Renal cortex interstitium (tissue), 11 donors: ENCODE measurements at regions not wholly inside any gene's neighbourhood (a gene's known extent, or its start where the extent isn't known, plus 50 kb on each side); places are given as distances from the start of the nearest gene placed in this dataset.

ENCODE experiments used
- DNase-seq, 11 donors: peaks; one replicate each; pipeline ENCODE4 v3.0.0-alpha.2; 2013; ENCODE audit warnings: low read depth in 9 of 11, low spot score in 4 of 11; ENCODE audit errors: extremely low read depth in 1 of 11

DNA sequence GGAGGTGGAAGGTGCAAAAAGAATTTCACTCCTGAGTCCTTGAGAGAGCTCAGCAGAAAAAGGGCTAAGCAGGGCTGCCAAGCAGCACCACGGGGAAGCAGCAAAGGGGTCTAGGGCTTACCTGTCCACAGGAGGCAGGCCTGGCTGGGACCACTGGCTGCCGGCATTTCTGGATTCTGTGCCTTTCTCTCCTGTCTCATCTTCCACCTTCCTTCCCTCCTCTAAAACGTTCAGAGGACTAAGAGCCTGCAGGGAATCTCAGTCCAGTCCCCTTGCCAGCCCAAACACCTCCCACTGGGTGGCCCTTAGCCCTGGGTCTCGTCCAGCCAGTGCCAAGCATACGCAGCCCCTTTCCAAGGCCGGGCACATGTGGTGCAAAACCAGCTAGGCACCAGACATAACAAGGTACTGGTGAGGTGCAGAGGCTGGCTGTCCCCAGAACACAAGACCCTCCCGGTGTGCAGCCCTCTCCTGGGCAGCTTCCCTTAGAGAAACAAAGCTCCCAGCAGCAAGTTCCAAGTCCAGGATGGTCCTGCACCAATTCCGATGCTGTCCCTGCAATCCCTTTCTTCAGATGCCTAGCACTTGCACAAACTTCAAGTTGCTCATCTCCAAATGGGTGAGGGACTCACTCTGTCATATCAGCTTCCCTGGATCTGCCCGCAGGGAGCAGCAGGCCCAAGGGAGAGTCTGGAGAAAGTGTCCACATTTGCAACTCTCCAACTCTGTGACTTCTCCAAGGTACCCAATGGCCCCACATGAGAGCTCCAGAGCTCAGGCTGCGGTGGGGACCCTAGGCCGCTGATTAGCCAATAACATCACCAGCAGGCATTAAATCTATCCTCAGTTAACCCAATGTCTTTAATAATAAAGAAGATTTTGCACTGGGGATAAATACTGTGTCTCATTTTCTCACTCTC, 126.3 kb downstream of the C5orf15 start:
- DNase-seq = no peak

GRCh38 chr5:133840168-133840567, 128.3 kb downstream of the C5orf15 start:
- DNase-seq = no peak

DNA sequence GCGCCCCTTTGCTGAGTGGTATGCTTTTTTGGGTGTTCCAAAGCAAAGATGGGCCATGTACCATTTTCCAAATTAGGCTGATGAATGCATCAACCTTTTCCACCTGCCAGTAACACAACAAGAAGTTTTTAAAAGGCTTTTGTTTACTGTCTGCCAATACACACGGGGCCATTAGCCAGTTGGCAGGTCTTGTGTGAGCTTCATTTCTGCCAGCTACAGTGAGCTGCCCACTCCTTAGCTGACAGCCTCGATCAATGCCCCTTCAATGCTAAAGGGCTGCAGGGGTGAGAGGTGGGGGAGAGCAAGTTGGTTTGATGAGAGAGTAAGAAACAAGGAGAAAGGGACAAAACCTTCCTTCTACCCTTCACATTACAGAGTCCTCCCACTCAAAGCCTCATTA, 128.7 kb downstream of the C5orf15 start:
- no peak for DNase-seq

GRCh38 chr5:133839090-133839489, 129.3 kb downstream of the C5orf15 start:
- no peak for DNase-seq

DNA sequence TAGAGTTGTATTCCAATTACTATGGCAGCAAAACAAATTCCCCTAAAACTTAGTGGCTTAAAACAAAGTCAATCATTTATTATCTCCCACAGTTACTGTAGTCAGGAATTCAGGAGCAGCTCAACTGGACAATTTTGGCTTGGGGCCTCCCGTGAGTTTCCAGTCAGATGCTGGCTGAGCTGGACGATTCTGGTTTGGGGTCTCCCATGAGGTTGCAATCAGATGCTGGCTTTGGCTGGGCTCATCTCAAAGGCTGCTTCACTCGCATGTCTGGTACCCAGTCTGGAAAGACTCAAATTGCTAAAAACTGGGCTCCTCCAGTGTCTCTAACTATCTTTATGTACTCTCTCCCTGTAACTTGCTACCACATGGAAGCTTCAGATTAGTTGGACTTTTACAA, 130.1 kb downstream of the C5orf15 start:
- DNase-seq = no peak

GRCh38 chr5:133831491-133832224, 136.8 kb downstream of the C5orf15 start:
- DNase-seq = no peak

DNA sequence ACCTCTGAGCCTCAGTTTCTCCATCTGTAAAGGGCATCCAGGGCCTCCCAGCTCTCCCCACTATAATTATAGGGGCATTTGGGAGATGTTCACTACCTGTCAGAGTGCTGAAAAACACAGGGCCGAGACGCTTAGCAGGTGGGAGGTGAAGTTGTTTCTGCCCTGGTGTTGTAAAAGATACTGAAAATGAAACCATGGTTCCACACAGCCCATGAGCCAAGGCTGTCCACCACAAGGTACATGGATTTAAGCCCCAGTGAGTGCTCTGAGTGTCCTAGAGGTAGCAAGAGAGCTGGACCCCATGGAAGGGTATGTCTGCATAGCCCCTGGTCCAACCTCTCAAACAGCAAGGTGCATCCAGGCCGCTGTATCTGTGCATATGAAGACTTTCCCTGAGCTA, 137.5 kb downstream of the C5orf15 start:
- no peak for DNase-seq

- DNase-seq = no peak
Measured at GRCh38 chr5:133830281-133830680, 138.1 kb downstream of the C5orf15 start.

GRCh38 chr5:133829786-133830185, 138.6 kb downstream of the C5orf15 start:
- no peak for DNase-seq

GRCh38 chr5:133828722-133829121, 139.7 kb downstream of the C5orf15 start:
- no peak for DNase-seq

DNA sequence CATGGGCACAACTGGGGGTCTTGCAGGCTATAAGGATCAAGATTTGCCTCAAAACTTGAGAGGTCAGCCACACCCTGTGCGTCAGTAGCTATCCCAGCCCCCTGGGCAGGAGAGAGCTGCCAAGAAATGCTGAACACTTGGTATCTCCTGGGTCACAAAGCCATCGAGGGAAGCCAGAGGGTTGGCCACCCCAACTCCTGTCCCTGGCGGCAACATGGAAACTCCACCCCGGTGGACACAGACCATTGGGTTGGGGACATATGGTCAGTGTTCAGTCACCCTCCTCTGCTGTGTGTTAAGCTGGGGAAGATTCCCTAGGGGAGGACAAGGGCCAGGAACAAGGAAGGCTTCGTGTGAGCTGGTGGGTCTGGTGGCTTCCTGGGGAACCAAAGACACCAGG, 140.6 kb downstream of the C5orf15 start:
- no peak for DNase-seq

DNA sequence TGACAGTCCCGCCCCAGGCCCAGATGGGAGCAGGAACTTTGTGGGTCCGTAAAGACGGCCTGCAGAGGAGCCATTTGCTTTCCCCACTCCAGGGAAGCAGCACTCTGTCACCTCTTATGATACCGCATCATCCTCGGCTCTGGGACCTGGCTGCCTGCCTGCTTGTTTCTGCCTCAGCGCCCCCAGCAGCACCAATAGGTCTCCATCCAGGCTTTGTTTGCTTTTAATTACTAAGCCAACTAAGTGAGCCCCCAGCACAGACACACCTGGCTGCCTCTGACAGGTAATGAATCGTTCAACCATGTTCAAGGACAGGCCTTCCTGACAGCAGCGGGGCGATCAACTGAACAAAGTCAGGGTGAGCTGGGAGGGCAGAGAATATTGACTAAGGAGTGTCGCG, 141.4 kb downstream of the C5orf15 start:
- DNase-seq = peak in 3 of 11 donors; percentile 57 to 64 (median 58)

DNA sequence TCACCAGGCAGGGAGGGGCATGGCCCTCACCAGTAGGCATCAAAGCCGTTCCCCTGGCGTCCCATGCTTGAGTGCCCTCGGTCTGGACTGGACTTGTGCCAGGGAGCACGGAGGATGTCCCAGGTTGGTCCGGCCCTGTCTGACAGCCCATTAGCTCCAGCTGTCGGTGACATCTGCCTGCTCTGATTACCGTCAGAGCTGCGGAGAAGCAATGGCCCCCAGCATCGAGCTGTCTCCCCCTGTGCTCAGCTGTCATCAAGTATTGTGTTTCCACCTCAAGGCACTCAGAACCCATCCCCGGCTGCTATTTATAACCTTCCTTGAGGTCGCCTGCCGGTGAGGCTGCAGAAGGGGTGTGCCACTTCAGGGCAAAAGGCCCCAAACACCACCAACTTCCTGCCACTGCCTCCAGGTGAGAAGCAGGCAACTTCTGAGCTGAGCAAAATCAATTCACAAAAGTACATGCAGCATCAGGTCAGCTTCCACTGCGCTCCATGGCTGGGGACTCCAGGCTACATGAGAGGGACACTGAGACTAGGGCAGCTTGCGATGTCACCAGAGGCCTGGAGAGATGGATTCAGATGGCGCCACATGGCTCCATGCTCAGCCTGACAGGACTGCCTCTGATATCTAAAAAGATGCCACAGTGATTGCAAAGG, 142.7 kb downstream of the C5orf15 start:
- DNase-seq = peak in 4 of 11 donors; percentile 38 to 67 (median 52)

GRCh38 chr5:133824661-133825254, 143.7 kb downstream of the C5orf15 start:
- DNase-seq = peak in 1 of 11 donors; percentile 45

DNA sequence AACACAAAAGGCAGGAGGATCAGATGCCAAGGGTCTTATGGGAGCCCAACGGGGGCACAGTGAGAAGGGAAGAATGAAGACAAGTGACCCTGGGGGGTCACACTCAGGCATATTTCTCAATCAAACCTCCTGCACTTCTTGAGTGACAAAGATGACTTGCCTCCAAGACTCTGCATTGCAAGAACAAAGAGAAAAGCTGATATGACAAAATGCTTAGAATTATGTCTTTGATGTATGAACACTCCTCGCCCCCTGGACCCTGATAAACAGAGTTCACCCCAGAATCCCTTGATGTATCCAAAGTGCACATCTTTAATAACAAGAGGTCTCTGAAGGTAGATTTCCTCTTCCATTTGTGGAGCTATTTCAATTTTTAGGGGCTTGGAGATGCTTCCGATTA, 146.5 kb downstream of the C5orf15 start:
- no peak for DNase-seq

DNA sequence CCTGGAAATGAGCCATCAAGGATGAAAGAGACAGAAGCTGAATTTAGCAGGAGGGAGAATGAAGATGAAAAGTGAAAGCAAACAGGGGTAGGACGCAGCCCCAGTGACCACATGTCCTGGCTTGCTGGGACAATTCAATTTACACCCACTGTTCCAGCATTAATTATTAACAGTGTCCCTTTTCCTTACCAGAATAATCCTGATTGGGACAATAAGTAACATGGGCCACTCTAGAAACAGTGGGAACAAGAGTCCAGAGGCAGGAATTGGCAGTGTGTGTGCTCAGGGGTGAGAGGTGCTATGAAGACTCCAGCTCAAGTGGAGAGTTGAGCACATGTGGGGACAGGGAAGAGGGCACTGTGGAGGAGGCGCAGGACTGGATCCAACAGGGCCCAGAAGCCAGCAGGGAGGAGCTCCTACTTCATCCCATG, 147.1 kb downstream of the C5orf15 start:
- DNase-seq = peak in 1 of 11 donors; percentile 62

GRCh38 chr5:133820507-133820906, 147.9 kb downstream of the C5orf15 start:
- no peak for DNase-seq

DNA sequence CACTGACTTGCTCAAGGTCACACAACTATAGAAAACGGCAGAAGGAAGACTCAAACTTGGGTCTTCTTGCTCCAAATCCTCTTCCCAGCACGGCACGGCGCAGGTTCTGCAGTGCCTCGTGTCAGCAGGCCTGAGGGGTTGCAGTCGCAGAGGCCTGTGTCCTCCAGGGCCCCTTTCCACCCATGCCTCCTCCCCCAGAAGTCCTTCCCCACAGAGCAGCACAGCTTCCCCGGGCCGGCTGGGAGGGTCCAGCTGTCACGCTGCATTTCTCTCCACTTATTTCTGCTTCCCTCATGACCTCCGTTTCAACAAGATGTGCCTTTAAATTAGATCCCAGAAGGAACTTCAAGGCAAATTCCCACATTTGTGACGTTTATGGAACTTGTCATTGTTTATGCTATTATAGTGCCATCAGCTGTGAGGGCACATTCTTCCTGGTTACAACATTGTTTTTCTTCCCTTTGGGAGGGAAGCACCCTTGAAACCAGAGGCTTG, 148.4 kb downstream of the C5orf15 start:
- DNase-seq = no peak
